Neuronal stem cell (in vitro differentiated cells): ENCODE measurements at regions not wholly inside any gene's neighbourhood (a gene's known extent, or its start where the extent isn't known, plus 50 kb on each side); places are given as distances from the start of the nearest gene placed in this dataset.

Source experiments
- DNase-seq: peaks from one replicate; pipeline ENCODE4 v3.0.0-alpha.2; 2013; ENCODE audit warnings: low spot score
- H2AFZ ChIP-seq: one replicate; pipeline ENCODE4 v1.6.1; 2013; ENCODE audit warnings: mild to moderate bottlenecking, low read length, inconsistent platforms
- H2AK5ac ChIP-seq: 2 replicates; pipeline ENCODE4 v1.6.1; 2013; ENCODE audit warnings: low read depth, mild to moderate bottlenecking, inconsistent platforms, low read length, moderate library complexity, mixed read lengths
- H2BK120ac ChIP-seq: 2 replicates; pipeline ENCODE4 v1.6.1; 2013; ENCODE audit warnings: low read depth, mild to moderate bottlenecking, inconsistent platforms, low read length, moderate library complexity, mixed read lengths
- H2BK12ac ChIP-seq: one replicate; pipeline ENCODE4 v1.6.1; 2013; ENCODE audit warnings: low read length, inconsistent platforms
- H2BK15ac ChIP-seq: 2 replicates; pipeline ENCODE4 v1.6.1; 2013; ENCODE audit warnings: mild to moderate bottlenecking, low read length, inconsistent platforms, mixed read lengths
- H2BK5ac ChIP-seq: one replicate; pipeline ENCODE4 v1.6.1; 2013; ENCODE audit warnings: inconsistent platforms, mild to moderate bottlenecking, low read length, moderate library complexity
- H3K14ac ChIP-seq: one replicate; pipeline ENCODE4 v1.6.1; 2013; ENCODE audit warnings: low read length, inconsistent platforms
- H3K18ac ChIP-seq: 2 replicates; pipeline ENCODE4 v1.6.1; 2013; ENCODE audit warnings: low read length, inconsistent platforms
- H3K23ac ChIP-seq: 2 replicates; pipeline ENCODE4 v1.6.1; 2013; ENCODE audit warnings: low read depth, mild to moderate bottlenecking, mixed read lengths, low read length, inconsistent platforms; ENCODE audit not compliant: poor library complexity
- H3K27ac ChIP-seq: replicated peaks from 3 replicates; pipeline ENCODE4 v1.5.1; 2013; ENCODE audit warnings: low read length, inconsistent platforms
- H3K27me3 ChIP-seq, 3 experiments: 2 replicates each; pipeline ENCODE4 v1.6.1; 2013; ENCODE audit warnings: low read length in 3 of 3, mild to moderate bottlenecking in 2 of 3, inconsistent platforms in 1 of 3, low read depth in 1 of 3, mixed read lengths in 1 of 3, moderate library complexity in 1 of 3; ENCODE audit not compliant: control insufficient read depth in 3 of 3, insufficient read depth in 3 of 3
- H3K36me3 ChIP-seq, 2 donors: replicated peaks in 1 of 2; 2 replicates each; pipeline ENCODE4 v1.6.1; 2013; ENCODE audit warnings: low read length in 2 of 2; ENCODE audit not compliant: control insufficient read depth in 2 of 2, insufficient read depth in 2 of 2
- H3K4ac ChIP-seq: 2 replicates; pipeline ENCODE4 v1.6.1; 2013; ENCODE audit warnings: inconsistent platforms, mild to moderate bottlenecking, low read length, moderate library complexity
- H3K4me1 ChIP-seq, 2 donors: 1 replicate in 1 of 2; 2 replicates in 1 of 2; pipeline ENCODE4 v1.6.1; 2013; ENCODE audit warnings: low read length in 2 of 2, low read depth in 1 of 2; ENCODE audit not compliant: control insufficient read depth in 2 of 2, insufficient read depth in 1 of 2
- H3K4me2 ChIP-seq: one replicate; pipeline ENCODE4 v1.6.1; 2013; ENCODE audit warnings: mild to moderate bottlenecking, low read length, inconsistent platforms; ENCODE audit not compliant: insufficient read depth, poor library complexity, severe bottlenecking
- H3K4me3 ChIP-seq, 2 donors: 2 replicates each; pipeline ENCODE4 v1.5.1; 2013; ENCODE audit warnings: low read length in 2 of 2, mild to moderate bottlenecking in 2 of 2, inconsistent platforms in 1 of 2, moderate library complexity in 1 of 2
- H3K79me1 ChIP-seq: one replicate; pipeline ENCODE4 v1.6.1; 2013; ENCODE audit warnings: low read depth, mild to moderate bottlenecking, inconsistent platforms, low read length, moderate library complexity
- H3K9ac ChIP-seq: one replicate; pipeline ENCODE4 v1.6.1; 2013; ENCODE audit warnings: mild to moderate bottlenecking, low read depth, low read length, inconsistent platforms; ENCODE audit not compliant: poor library complexity
- H3K9me3 ChIP-seq, 2 donors: replicated peaks in 1 of 2; 2 replicates each; pipeline versions ENCODE3 to v1.6.1; 2013; ENCODE audit warnings: low read length in 2 of 2, mild to moderate bottlenecking in 2 of 2, inconsistent platforms in 1 of 2, low read depth in 1 of 2, mixed read lengths in 1 of 2, moderate library complexity in 1 of 2; ENCODE audit not compliant: control insufficient read depth in 2 of 2, insufficient read depth in 1 of 2
- H4K8ac ChIP-seq: one replicate; pipeline ENCODE4 v1.6.1; 2013; ENCODE audit warnings: low read depth, mild to moderate bottlenecking, inconsistent platforms, low read length, moderate library complexity
- H4K91ac ChIP-seq: one replicate; pipeline ENCODE4 v1.6.1; 2013; ENCODE audit warnings: low read length, low read depth, mild to moderate bottlenecking, inconsistent platforms; ENCODE audit not compliant: poor library complexity
- WGBS, 2 donors: extraction: QIAGEN DNeasy Blood & Tissue Kit; methylation state at CpG; one replicate each; pipeline ENCODE4 v1.1.7; 2013; ENCODE audit warnings: missing lambda C conversion rate in 2 of 2, mixed read lengths in 1 of 2; ENCODE audit not compliant: insufficient read length in 2 of 2, insufficient replicate concordance in 1 of 2; ENCODE audit errors: extremely low coverage in 2 of 2; 5-methylcytosine and 5-hydroxymethylcytosine counted together

- Histone ChIP-seq H3K27me3 (no peaks in the 10 kb centered on the region), H2BK12ac (no peak overlapping the region), H3K4me1 (no peaks in the 10 kb centered on the region), H4K91ac (no peak overlapping the region), H3K4me3 (no peak overlapping the region), H3K4me2 (no peak overlapping the region), H2AK5ac (no peak overlapping the region), H3K9ac (no peak overlapping the region), H2AFZ (no peak overlapping the region), H3K18ac (no peak overlapping the region), H2BK5ac (no peak overlapping the region), H3K27ac (no peak overlapping the region), H3K4ac (no peak overlapping the region), H3K36me3 (no peaks in the 10 kb centered on the region), H3K23ac (no peak overlapping the region), H3K14ac (no peak overlapping the region), H2BK120ac (no peak overlapping the region), H2BK15ac (no peak overlapping the region), H3K9me3 (peaks cover 0 to 8% of the 10 kb centered on the region in 2 donors), H3K79me1 (no peaks in the 10 kb centered on the region), H4K8ac (no peak overlapping the region)
- WGBS, 2 donors, result no CpG with 5 or more reads among the region's 2 CpGs
- no peak for DNase-seq
Measured at GRCh38 chr10:55183993-55184392, 383.0 kb upstream of the PCDH15 start.

DNA sequence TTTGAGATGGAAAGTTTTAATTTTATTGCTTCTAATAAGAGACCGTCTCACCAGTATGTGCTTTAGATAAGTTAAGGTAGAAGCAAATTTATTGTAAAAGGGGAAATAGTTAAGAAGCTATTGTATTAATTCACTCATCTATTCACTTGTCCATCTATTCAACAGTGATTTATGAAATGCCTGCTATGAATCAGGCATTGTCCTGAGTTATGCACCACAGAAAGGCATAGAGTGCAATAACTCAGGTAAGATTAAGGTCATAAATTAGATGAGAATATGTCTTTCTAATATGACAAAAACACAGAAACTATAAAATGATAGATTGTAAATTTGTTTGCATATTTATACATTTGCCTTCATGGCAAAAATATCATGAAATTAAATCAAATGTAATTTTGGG, 379.3 kb upstream of the PCDH15 start:
- Histone ChIP-seq H3K23ac (no peak overlapping the region), H3K9ac (no peak overlapping the region), H4K8ac (no peak overlapping the region), H2BK12ac (no peak overlapping the region), H4K91ac (no peak overlapping the region), H3K27me3 (no peaks in the 10 kb centered on the region), H3K4me3 (no peak overlapping the region), H3K27ac (no peak overlapping the region), H3K36me3 (no peaks in the 10 kb centered on the region), H2BK15ac (no peak overlapping the region), H2BK5ac (no peak overlapping the region), H3K4me2 (no peak overlapping the region), H3K14ac (no peak overlapping the region), H3K4ac (no peak overlapping the region), H3K4me1 (no peaks in the 10 kb centered on the region), H2AFZ (no peak overlapping the region), H3K9me3 (peaks cover 0 to 8% of the 10 kb centered on the region in 2 donors), H3K79me1 (no peaks in the 10 kb centered on the region), H3K18ac (no peak overlapping the region), H2AK5ac (no peak overlapping the region), H2BK120ac (no peak overlapping the region)
- no peak for DNase-seq
- no CpG with 5 or more reads among the region's 1 CpG for WGBS, 2 donors

DNA sequence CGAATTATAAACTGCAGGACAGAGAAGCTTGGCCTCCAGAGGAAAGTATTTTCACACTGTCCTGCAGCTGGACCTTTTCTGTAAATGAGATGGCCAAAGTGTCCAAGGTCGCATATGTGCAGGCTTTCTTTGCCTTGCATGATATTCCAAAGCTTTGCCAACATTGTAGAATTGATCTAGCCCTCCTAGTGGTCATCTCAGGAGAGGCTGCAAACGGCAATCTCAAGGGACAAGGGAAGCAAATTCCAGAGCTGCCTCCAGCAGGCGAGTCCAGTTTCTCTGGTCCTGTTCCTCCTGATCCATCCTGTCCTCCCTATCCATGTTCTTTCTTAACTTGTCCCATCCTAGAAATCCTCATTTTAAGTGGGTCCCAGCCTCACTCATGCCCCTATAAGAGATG, 373.4 kb upstream of the PCDH15 start:
- no peak overlapping the region for H2BK15ac ChIP-seq
- no peaks in the 10 kb centered on the region for H3K79me1 ChIP-seq
- H2BK5ac ChIP-seq, result no peak overlapping the region
- no peak overlapping the region for H2AK5ac ChIP-seq
- H3K4me3 ChIP-seq, result no peak overlapping the region
- no peak overlapping the region for H3K27ac ChIP-seq
- no peak overlapping the region for H3K23ac ChIP-seq
- no peak overlapping the region for H3K4ac ChIP-seq
- no peaks in the 10 kb centered on the region for H3K36me3 ChIP-seq
- peak overlapping the region; percentile 59 for H2AFZ ChIP-seq
- H3K27me3 ChIP-seq, result no peaks in the 10 kb centered on the region
- H2BK12ac ChIP-seq, result no peak overlapping the region
- peaks cover 0 to 3% of the 10 kb centered on the region in 2 donors for H3K9me3 ChIP-seq
- no peak overlapping the region for H4K8ac ChIP-seq
- no peak overlapping the region for H3K9ac ChIP-seq
- H3K18ac ChIP-seq, result no peak overlapping the region
- peaks cover 0 to 3% of the 10 kb centered on the region in 2 donors for H3K4me1 ChIP-seq
- no peak overlapping the region for H2BK120ac ChIP-seq
- no peak overlapping the region for H4K91ac ChIP-seq
- DNase-seq, result no peak
- WGBS, 2 donors, result no CpG with 5 or more reads among the region's 4 CpGs
- no peak overlapping the region for H3K4me2 ChIP-seq
- no peak overlapping the region for H3K14ac ChIP-seq

DNA sequence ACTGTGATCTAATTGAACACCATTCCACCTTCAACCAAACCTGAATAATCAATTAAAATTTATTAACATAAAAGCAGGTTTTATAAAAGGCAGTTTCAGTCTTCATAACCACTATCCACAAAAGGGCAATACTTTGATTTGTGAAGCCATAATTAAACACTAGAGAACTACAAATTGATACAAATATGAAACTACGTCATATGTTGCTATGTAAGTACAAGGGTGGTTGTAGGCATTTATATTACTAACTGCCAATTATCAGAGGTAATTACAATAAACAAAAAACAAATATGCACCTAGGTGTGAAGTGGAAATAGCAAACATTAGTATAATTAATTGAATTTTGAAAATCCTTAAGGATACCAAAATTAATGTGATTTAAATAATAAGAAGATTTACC, 368.5 kb upstream of the PCDH15 start:
- H2BK12ac ChIP-seq, result no peak overlapping the region
- no peak overlapping the region for H3K9ac ChIP-seq
- no peaks in the 10 kb centered on the region for H3K9me3 ChIP-seq
- H3K18ac ChIP-seq, result no peak overlapping the region
- WGBS, 2 donors, result no CpG with 5 or more reads among the region's 1 CpG
- H3K4me1 ChIP-seq, result peaks cover 0 to 3% of the 10 kb centered on the region in 2 donors
- no peak for DNase-seq
- no peak overlapping the region for H2BK120ac ChIP-seq
- H2AFZ ChIP-seq, result no peak overlapping the region
- H3K27me3 ChIP-seq, result no peaks in the 10 kb centered on the region
- no peak overlapping the region for H3K4me3 ChIP-seq
- no peaks in the 10 kb centered on the region for H3K79me1 ChIP-seq
- H2BK5ac ChIP-seq, result no peak overlapping the region
- H3K36me3 ChIP-seq, result no peaks in the 10 kb centered on the region
- no peak overlapping the region for H2AK5ac ChIP-seq
- H3K23ac ChIP-seq, result no peak overlapping the region
- no peak overlapping the region for H3K4me2 ChIP-seq
- no peak overlapping the region for H4K8ac ChIP-seq
- H3K14ac ChIP-seq, result no peak overlapping the region
- no peak overlapping the region for H3K27ac ChIP-seq
- no peak overlapping the region for H2BK15ac ChIP-seq
- no peak overlapping the region for H4K91ac ChIP-seq
- H3K4ac ChIP-seq, result no peak overlapping the region
